ENCODE measurements at regions not wholly inside any gene's neighbourhood (a gene's known extent, or its start where the extent isn't known, plus 50 kb on each side); places are given as distances from the start of the nearest gene placed in this dataset.

- DNase-seq (ENCODE audit: low read depth), result no peak
Measured at GRCh38 chr11:45091563-45092403, 54.7 kb upstream of the PRDM11 start.

DNA sequence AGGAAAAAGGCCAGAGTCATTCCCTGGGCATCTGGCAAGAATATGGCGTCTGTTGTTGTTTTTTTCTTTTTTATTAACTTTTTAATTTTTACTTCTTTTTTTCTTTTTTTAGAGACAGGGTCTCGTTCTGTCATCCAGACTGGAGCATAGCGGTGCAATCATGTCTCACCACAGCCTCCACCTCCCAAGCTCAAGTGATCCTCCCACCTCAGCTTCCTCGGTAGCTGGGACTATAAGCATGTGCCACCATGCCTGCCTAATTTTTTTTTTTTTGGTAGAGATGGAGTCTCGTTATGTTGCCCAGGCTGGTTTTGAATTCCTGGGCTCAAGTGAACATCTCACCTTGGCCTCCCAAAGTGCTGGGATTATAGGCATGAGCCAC is 54.0 kb upstream of the PRDM11 start:
- DNase-seq (ENCODE audit: low read depth), result no peak

- peak; percentile 15 for DNase-seq (ENCODE audit: low read depth)
Measured at GRCh38 chr11:45092901-45093760, 53.3 kb upstream of the PRDM11 start.

- DNase-seq (ENCODE audit: low read depth), result no peak
Measured at GRCh38 chr11:45093761-45094455, 52.5 kb upstream of the PRDM11 start.

GRCh38 chr11:45094958-45095690 is 51.3 kb upstream of the PRDM11 start:
- no peak for DNase-seq (ENCODE audit: low read depth)

DNA sequence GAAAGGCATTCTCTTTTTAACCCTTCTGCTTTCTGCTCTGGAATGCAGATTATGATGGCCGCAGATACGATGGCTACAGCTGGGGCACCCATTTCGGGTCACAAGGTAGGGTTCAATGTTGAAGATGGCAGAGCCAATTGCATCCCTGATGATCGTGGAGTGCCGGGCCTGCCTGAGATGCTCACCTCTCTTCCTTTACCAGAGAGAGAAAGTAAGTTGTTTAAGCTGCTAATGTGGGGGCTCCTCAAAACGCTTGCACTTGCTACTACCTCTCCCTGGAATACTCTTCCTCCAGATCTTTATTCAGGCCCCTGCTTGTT is 50.8 kb upstream of the PRDM11 start:
- no peak for DNase-seq (ENCODE audit: low read depth)

GRCh38 chr11:45096636-45097035 is 49.8 kb upstream of the PRDM11 start:
- DNase-seq (ENCODE audit: low read depth), result no peak

All from stimulated activated CD8-positive, alpha-beta memory T cell treated with anti-CD3 and anti-CD28 coated beads, Interleukin-12 subunit alpha, Interleukin-12 subunit beta, amount 100 ng/mL, for 1 hour (primary cell).